NCI-H526 (cell line): ENCODE measurements at regions not wholly inside any gene's neighbourhood (a gene's known extent, or its start where the extent isn't known, plus 50 kb on each side); places are given as distances from the start of the nearest gene placed in this dataset.
A peak's percentile ranks its signal among the peaks of the same experiment; 100 is the strongest.

Source experiments
- DNase-seq, 2 experiments: peaks; one replicate each; lab custom pipeline; 2025; lab: John Stamatoyannopoulos, UW

GRCh38 chr21:26784974-26785373 is 60.2 kb downstream of the ADAMTS1 start:
- DNase-seq = no peak

- DNase-seq = no peak
These were observed 61.6 kb downstream of the ADAMTS1 start for GRCh38 chr21:26783466-26784195.

- no peak for DNase-seq
These were observed 62.5 kb downstream of the ADAMTS1 start for GRCh38 chr21:26782747-26783146.

GRCh38 chr21:26782331-26782730 is 62.9 kb downstream of the ADAMTS1 start:
- DNase-seq = no peak

- no peak for DNase-seq
These were observed 63.9 kb downstream of the ADAMTS1 start for GRCh38 chr21:26781331-26781730.

GRCh38 chr21:26777166-26777565 is 68.0 kb downstream of the ADAMTS1 start:
- DNase-seq = no peak

- no peak for DNase-seq
These were observed 68.7 kb downstream of the ADAMTS1 start for GRCh38 chr21:26776310-26777021.

- DNase-seq = no peak
These were observed 72.2 kb downstream of the ADAMTS1 start for GRCh38 chr21:26773058-26773457.

- DNase-seq = peak in 1 of 2 experiments; percentile 8
These were observed 75.5 kb downstream of the ADAMTS1 start for GRCh38 chr21:26769613-26770188.

- DNase-seq = no peak
These were observed 78.3 kb downstream of the ADAMTS1 start for GRCh38 chr21:26766826-26767325.

- no peak for DNase-seq
These were observed 83.9 kb downstream of the ADAMTS1 start for GRCh38 chr21:26761174-26761915.

- DNase-seq = no peak
These were observed 85.5 kb downstream of the ADAMTS1 start for GRCh38 chr21:26759731-26760130.

- no peak for DNase-seq
These were observed 86.9 kb downstream of the ADAMTS1 start for GRCh38 chr21:26758083-26758880.

GRCh38 chr21:26756491-26757159 is 88.6 kb downstream of the ADAMTS1 start:
- DNase-seq = no peak

GRCh38 chr21:26754853-26755252 is 90.4 kb downstream of the ADAMTS1 start:
- DNase-seq = no peak

GRCh38 chr21:26753822-26754221 is 91.4 kb downstream of the ADAMTS1 start:
- no peak for DNase-seq

- no peak for DNase-seq
These were observed 92.4 kb downstream of the ADAMTS1 start for GRCh38 chr21:26752849-26753248.

- no peak for DNase-seq
These were observed 93.9 kb downstream of the ADAMTS1 start for GRCh38 chr21:26751305-26751704.

- DNase-seq = no peak
These were observed 97.1 kb downstream of the ADAMTS1 start for GRCh38 chr21:26748066-26748465.

GRCh38 chr21:26747216-26747615 is 98.0 kb downstream of the ADAMTS1 start:
- no peak for DNase-seq

- DNase-seq = no peak
These were observed 101.7 kb downstream of the ADAMTS1 start for GRCh38 chr21:26743524-26743923.
